ENCODE measurements at regions not wholly inside any gene's neighbourhood (a gene's known extent, or its start where the extent isn't known, plus 50 kb on each side); places are given as distances from the start of the nearest gene placed in this dataset.

- no peak for TF ChIP-seq FOXM1 (IDR thresholded peaks at IDR 0.05; ENCODE audit: borderline replicate concordance, low read depth)
- no peak for TF ChIP-seq YY1 (IDR thresholded peaks at IDR 0.05; ENCODE audit: low read depth)
- no peak for TF ChIP-seq NFIC (IDR thresholded peaks at IDR 0.05)
- no peak for TF ChIP-seq REST (IDR thresholded peaks at IDR 0.05; ENCODE audit: low read depth)
- no peak for TF ChIP-seq TEAD4 (IDR thresholded peaks at IDR 0.05)
These were observed 1308.8 kb downstream of the FAM181B start for GRCh38 chr11:81424822-81425221.

DNA sequence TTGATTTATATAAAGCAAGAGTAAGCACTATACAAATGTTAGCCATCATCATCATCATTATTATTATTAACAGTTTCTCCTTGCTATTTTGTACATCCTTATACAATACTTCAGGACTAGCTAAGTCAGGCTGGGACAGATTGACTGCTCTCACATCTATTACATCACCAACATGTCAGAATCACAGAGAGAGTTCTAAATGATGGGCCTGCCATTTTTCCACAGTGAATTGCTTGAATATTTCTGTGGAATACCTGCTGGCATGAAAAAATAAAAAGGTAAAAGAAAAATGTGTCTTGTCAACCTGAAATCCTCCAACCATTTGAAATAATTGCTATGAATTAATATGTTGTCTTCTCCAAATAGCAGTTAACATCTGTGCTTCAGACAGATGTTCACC, 1311.3 kb downstream of the FAM181B start:
- no peak for TF ChIP-seq REST (IDR thresholded peaks at IDR 0.05; ENCODE audit: low read depth)
- no peak for TF ChIP-seq TCF12 (IDR thresholded peaks at IDR 0.05; ENCODE audit: low read depth)
- no peak for TF ChIP-seq CREB1 (IDR thresholded peaks at IDR 0.05; ENCODE audit: low read depth)
- TF ChIP-seq, protein P1, sequence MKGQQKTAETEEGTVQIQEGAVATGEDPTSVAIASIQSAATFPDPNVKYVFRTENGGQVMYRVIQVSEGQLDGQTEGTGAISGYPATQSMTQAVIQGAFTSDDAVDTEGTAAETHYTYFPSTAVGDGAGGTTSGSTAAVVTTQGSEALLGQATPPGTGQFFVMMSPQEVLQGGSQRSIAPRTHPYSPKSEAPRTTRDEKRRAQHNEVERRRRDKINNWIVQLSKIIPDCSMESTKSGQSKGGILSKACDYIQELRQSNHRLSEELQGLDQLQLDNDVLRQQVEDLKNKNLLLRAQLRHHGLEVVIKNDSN (IDR thresholded peaks at IDR 0.05): no peak
- no peak for TF ChIP-seq RAD21 (IDR thresholded peaks at IDR 0.05; ENCODE audit: low read depth)
- no peak for TF ChIP-seq EGR1 (IDR thresholded peaks at IDR 0.05)
- no peak for TF ChIP-seq MAX (IDR thresholded peaks at IDR 0.05)
- TF ChIP-seq TEAD4 (IDR thresholded peaks at IDR 0.05): no peak
- TF ChIP-seq FOXM1 (IDR thresholded peaks at IDR 0.05; ENCODE audit: borderline replicate concordance, low read depth): no peak
- TF ChIP-seq TAF1 (IDR thresholded peaks at IDR 0.05; ENCODE audit: low read depth): no peak
- no peak for TF ChIP-seq CEBPB (IDR thresholded peaks at IDR 0.05)
- TF ChIP-seq ZBTB7A (IDR thresholded peaks at IDR 0.05; ENCODE audit: low read depth): no peak
- no peak for TF ChIP-seq EP300 (IDR thresholded peaks at IDR 0.05; ENCODE audit: borderline replicate concordance)
- no peak for TF ChIP-seq NFIC (IDR thresholded peaks at IDR 0.05)
- TF ChIP-seq YY1 (IDR thresholded peaks at IDR 0.05; ENCODE audit: low read depth): no peak

DNA sequence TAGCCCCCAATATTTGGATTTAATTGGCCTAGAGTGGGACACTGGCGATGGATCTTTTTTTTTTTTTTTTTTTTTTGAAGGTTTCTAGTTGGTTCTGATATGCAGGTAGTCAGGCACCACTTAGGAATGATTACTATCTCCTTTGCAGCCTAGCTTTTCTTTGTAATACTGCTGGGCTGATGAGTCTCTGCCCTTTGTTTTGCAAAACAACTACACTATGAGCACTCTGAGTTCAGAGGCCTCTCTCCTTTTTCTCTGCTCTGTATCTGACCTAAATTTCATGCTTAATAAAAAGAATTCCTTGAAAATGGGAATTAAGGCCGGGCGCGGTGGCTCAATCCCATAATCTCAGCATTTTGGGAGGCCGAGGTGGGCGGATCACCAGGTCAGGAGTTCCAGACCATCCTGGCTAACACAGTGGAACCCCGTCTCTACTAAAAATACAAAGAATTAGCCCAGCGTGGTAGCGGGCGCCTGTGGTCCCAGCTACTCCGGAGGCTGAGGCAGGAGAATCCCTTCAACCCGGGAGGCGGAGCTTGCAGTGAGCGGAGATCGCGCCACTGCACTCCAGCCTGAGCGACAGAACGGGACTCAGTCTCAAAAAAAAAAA, 1312.3 kb downstream of the FAM181B start:
- no peak for TF ChIP-seq EP300 (IDR thresholded peaks at IDR 0.05; ENCODE audit: borderline replicate concordance)
- no peak for TF ChIP-seq ZBTB7A (IDR thresholded peaks at IDR 0.05; ENCODE audit: low read depth)
- no peak for TF ChIP-seq EGR1 (IDR thresholded peaks at IDR 0.05)
- TF ChIP-seq TEAD4 (IDR thresholded peaks at IDR 0.05): no peak
- TF ChIP-seq REST (IDR thresholded peaks at IDR 0.05; ENCODE audit: low read depth): no peak
- TF ChIP-seq CREB1 (IDR thresholded peaks at IDR 0.05; ENCODE audit: low read depth): no peak
- TF ChIP-seq YY1 (IDR thresholded peaks at IDR 0.05; ENCODE audit: low read depth): no peak
- TF ChIP-seq CEBPB (IDR thresholded peaks at IDR 0.05): no peak
- no peak for TF ChIP-seq TAF1 (IDR thresholded peaks at IDR 0.05; ENCODE audit: low read depth)
- no peak for TF ChIP-seq MAX (IDR thresholded peaks at IDR 0.05)
- TF ChIP-seq TCF12 (IDR thresholded peaks at IDR 0.05; ENCODE audit: low read depth): no peak
- no peak for TF ChIP-seq RAD21 (IDR thresholded peaks at IDR 0.05; ENCODE audit: low read depth)
- TF ChIP-seq, protein P1 (IDR thresholded peaks at IDR 0.05): no peak

- no peak for TF ChIP-seq TAF1 (IDR thresholded peaks at IDR 0.05; ENCODE audit: low read depth)
- TF ChIP-seq YY1 (IDR thresholded peaks at IDR 0.05; ENCODE audit: low read depth): no peak
- no peak for TF ChIP-seq REST (IDR thresholded peaks at IDR 0.05; ENCODE audit: low read depth)
- no peak for TF ChIP-seq NFIC (IDR thresholded peaks at IDR 0.05)
- TF ChIP-seq FOXM1 (IDR thresholded peaks at IDR 0.05; ENCODE audit: borderline replicate concordance, low read depth): no peak
- no peak for TF ChIP-seq EGR1 (IDR thresholded peaks at IDR 0.05)
- TF ChIP-seq MAX (IDR thresholded peaks at IDR 0.05): no peak
- TF ChIP-seq ZBTB7A (IDR thresholded peaks at IDR 0.05; ENCODE audit: low read depth): no peak
- no peak for TF ChIP-seq RAD21 (IDR thresholded peaks at IDR 0.05; ENCODE audit: low read depth)
- TF ChIP-seq TEAD4 (IDR thresholded peaks at IDR 0.05): no peak
These were observed 1312.9 kb downstream of the FAM181B start for GRCh38 chr11:81420668-81421250.

Data from Ishikawa (cell line).